ENCODE measurements at regions not wholly inside any gene's neighbourhood (a gene's known extent, or its start where the extent isn't known, plus 50 kb on each side); places are given as distances from the start of the nearest gene placed in this dataset.

GRCh38 chr16:65681406-65681805, 559.5 kb upstream of the CDH11 start:
- no peak for TF ChIP-seq CTCF (IDR thresholded peaks at IDR 0.05)
- no peak for TF ChIP-seq POLR2A (IDR thresholded peaks at IDR 0.05)
- no peak for TF ChIP-seq POLR2AphosphoS5 (IDR thresholded peaks at IDR 0.05; ENCODE audit: insufficient read depth in 1 of 2, low read depth in 1 of 2)
